ENCODE measurements at regions not wholly inside any gene's neighbourhood (a gene's known extent, or its start where the extent isn't known, plus 50 kb on each side); places are given as distances from the start of the nearest gene placed in this dataset.

- no peak for DNase-seq
Observed at GRCh38 chr10:121187391-121187790, 336.2 kb downstream of the WDR11 start.

GRCh38 chr10:121188005-121188404 lies 336.8 kb downstream of the WDR11 start:
- DNase-seq: no peak

- no peak for DNase-seq
Observed at GRCh38 chr10:121189066-121189465, 337.9 kb downstream of the WDR11 start.

- DNase-seq: no peak
Observed at GRCh38 chr10:121194696-121195523, 343.7 kb downstream of the WDR11 start.

- DNase-seq: no peak
Observed at GRCh38 chr10:121195524-121195910, 344.4 kb downstream of the WDR11 start.

GRCh38 chr10:121199081-121199480 lies 347.9 kb downstream of the WDR11 start:
- DNase-seq: no peak

- DNase-seq: no peak
Observed at GRCh38 chr10:121205625-121206024, 354.5 kb downstream of the WDR11 start.

- DNase-seq: no peak
Observed at GRCh38 chr10:121211446-121211845, 360.3 kb downstream of the WDR11 start.

GRCh38 chr10:121213437-121213836 lies 362.3 kb downstream of the WDR11 start:
- DNase-seq: no peak

GRCh38 chr10:121216295-121216694 lies 365.1 kb downstream of the WDR11 start:
- no peak for DNase-seq

GRCh38 chr10:121216721-121217181 lies 365.6 kb downstream of the WDR11 start:
- DNase-seq: no peak

- no peak for DNase-seq
Observed at GRCh38 chr10:121217331-121217730, 366.2 kb downstream of the WDR11 start.

GRCh38 chr10:121221072-121221471 lies 369.9 kb downstream of the WDR11 start:
- no peak for DNase-seq

GRCh38 chr10:121221991-121222390 lies 370.8 kb downstream of the WDR11 start:
- no peak for DNase-seq

- no peak for DNase-seq
Observed at GRCh38 chr10:121222842-121223241, 371.7 kb downstream of the WDR11 start.

- DNase-seq: no peak
Observed at GRCh38 chr10:121231079-121231478, 367.2 kb downstream of the FGFR2 start.

GRCh38 chr10:121232494-121232893 lies 365.8 kb downstream of the FGFR2 start:
- DNase-seq: no peak

GRCh38 chr10:121235692-121236091 lies 362.6 kb downstream of the FGFR2 start:
- no peak for DNase-seq

GRCh38 chr10:121236621-121237020 lies 361.6 kb downstream of the FGFR2 start:
- no peak for DNase-seq

GRCh38 chr10:121237718-121238117 lies 360.5 kb downstream of the FGFR2 start:
- no peak for DNase-seq

- no peak for DNase-seq
Observed at GRCh38 chr10:121240011-121240410, 358.2 kb downstream of the FGFR2 start.

GRCh38 chr10:121240556-121240955 lies 357.7 kb downstream of the FGFR2 start:
- no peak for DNase-seq

- no peak for DNase-seq
Observed at GRCh38 chr10:121241337-121241736, 356.9 kb downstream of the FGFR2 start.

- no peak for DNase-seq
Observed at GRCh38 chr10:121242741-121243608, 355.3 kb downstream of the FGFR2 start.

All from NCI-H510A (cell line).